Gastrocnemius medialis (tissue), 4 donors: ENCODE measurements at regions not wholly inside any gene's neighbourhood (a gene's known extent, or its start where the extent isn't known, plus 50 kb on each side); places are given as distances from the start of the nearest gene placed in this dataset.

Source experiments
- POLR2A ChIP-seq, 2 donors: fragments of 450-650 bp; IDR thresholded peaks; one replicate each; pipeline ENCODE4 v1.6.1; 2017; ENCODE audit warnings: antibody characterized with exemption in 2 of 2, mild to moderate bottlenecking in 2 of 2, moderate library complexity in 2 of 2
- TF ChIP-seq, protein P1 (sequence below), 5 experiments: fragments of 450-650 bp in 3 of 5; fragments of 200-600 bp in 2 of 5; sonication (generic) in 2 of 5; IDR thresholded peaks in 4 of 5; conservative IDR thresholded peaks in 1 of 5; 1 replicate in 4 of 5; 2 replicates in 1 of 5; pipeline ENCODE4 v1.5.1; 2016 to 2019; ENCODE audit warnings: antibody characterized with exemption in 5 of 5, mild to moderate bottlenecking in 3 of 5, moderate library complexity in 3 of 5

DNA sequence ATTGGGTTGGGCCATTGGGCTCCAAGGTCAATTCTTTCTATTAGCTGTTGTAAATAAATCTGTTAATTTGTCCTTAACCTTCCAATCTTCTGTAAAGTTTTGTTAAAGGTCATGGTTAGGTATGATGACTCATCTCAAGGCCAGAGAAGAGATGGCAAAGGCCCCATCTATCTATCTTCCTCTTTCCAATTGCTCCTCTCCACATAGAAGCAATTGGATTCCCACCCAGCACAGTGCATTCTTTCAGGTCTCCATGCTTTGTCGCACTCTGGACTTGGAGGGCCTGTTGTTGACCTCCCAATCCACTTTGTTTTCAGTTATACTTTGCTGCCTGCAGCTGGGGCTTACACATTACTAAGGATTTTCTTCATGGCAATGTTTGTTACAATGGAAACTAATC, 118.5 kb downstream of the MFAP3L start:
- TF ChIP-seq, protein P1, sequence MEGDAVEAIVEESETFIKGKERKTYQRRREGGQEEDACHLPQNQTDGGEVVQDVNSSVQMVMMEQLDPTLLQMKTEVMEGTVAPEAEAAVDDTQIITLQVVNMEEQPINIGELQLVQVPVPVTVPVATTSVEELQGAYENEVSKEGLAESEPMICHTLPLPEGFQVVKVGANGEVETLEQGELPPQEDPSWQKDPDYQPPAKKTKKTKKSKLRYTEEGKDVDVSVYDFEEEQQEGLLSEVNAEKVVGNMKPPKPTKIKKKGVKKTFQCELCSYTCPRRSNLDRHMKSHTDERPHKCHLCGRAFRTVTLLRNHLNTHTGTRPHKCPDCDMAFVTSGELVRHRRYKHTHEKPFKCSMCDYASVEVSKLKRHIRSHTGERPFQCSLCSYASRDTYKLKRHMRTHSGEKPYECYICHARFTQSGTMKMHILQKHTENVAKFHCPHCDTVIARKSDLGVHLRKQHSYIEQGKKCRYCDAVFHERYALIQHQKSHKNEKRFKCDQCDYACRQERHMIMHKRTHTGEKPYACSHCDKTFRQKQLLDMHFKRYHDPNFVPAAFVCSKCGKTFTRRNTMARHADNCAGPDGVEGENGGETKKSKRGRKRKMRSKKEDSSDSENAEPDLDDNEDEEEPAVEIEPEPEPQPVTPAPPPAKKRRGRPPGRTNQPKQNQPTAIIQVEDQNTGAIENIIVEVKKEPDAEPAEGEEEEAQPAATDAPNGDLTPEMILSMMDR (IDR thresholded peaks at IDR 0.05 in 4 of 5, conservative IDR thresholded peaks at IDR 0.05 in 1 of 5), result no peak
- TF ChIP-seq POLR2A (IDR thresholded peaks at IDR 0.05), result no peak
